ENCODE measurements at regions not wholly inside any gene's neighbourhood (a gene's known extent, or its start where the extent isn't known, plus 50 kb on each side); places are given as distances from the start of the nearest gene placed in this dataset.

DNA sequence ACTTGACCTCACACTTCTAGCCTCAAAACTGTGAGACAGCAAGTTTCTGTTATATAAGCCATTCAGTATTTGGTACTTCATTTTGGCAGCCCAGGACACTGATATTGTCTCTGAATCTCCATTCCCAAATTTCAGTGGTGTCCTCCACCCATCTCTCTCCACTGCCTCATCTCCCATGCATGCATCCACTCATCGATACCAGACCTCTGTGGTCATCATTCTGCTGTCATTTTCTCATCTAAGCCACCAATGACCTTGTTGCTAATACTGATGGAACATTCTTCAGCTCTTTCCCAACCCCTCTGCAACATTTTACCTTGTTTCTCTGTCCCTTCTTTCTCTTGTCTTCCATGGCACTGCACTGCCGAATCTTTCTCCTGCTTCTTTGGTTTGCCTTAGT lies 221.8 kb downstream of the SNX18 start:
- DNase-seq, result no peak

DNA sequence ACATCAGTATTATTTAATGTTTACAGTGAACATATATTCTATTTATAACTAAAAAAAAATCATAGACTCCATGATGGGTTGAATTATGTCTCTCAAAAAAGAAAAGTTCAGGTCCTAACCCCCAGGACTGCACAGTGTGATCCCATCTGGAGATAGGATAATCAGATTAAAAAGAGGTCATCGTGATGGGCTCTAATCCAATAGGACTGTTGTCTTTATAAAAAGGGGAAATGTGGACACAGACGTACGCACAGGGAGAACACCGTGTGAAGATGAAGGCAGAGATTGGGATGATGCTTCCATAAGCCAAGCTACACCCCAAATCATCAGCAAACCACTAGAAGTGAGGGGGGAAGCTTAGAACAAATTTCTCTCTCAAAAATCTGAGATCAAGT lies 221.4 kb downstream of the SNX18 start:
- no peak for DNase-seq

DNA sequence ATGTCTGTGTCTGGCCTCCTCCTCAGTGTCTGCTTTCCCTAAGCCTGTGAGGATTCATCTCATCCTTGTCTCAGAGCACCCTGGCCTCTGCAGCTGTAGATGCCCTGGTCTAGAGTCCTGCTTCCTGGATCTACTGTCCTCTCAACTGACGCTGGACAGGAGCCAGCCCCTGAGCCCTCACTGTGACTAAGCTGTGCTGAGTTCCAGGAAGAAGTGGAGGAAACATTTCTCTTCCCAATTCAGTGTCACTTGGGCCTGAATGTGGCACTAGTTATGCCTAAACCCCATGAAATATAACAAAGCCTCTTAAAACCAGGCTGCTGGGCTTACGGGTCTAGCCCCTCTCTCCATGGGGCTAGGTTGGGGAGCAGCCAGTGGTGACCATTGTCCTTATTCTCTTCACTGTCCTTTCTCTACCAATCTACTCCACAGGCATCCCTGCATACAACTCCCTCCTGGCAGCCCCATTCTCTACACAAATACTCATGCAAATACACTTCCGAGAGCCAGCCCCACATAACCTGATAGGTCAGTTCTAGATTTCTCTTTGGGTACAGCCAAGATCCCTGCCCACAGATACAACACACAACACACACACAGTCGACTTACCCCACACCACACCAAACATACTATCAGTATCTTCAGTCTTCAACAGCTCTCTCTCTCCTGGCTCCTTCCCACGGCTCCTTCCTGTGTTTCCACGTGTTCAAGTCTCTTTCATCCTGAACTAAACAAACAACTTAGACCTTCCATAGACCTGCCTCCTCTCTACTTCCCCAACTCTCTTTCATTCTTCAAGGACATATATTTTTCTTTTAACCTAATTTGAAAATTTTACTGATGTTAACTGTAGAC lies 220.8 kb downstream of the SNX18 start:
- DNase-seq, result peak; percentile 37

GRCh38 chr5:54736003-54736797 lies 218.6 kb downstream of the SNX18 start:
- no peak for DNase-seq

GRCh38 chr5:54733101-54733500 lies 215.5 kb downstream of the SNX18 start:
- DNase-seq, result no peak

DNA sequence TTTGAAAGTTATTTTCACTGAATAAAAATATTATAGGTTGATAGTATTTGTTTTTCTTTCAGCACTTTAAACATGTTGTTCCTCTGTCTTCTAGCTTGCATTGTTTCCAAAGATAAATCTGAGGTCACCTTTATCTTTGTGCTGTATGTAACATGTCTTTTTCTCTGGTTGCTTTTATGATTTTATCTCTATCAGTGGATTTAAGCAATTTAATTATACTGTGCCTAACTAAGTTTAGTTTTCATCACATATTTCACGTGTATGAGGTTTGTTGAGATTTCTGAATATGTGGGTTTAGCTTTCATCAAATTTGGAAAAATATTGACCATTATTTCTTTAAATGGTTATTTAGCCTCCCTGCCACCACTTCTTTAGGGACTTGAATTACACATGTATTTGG lies 214.5 kb downstream of the SNX18 start:
- DNase-seq, result no peak

GRCh38 chr5:54728588-54728915 lies 211.0 kb downstream of the SNX18 start:
- no peak for DNase-seq

- no peak for DNase-seq
Observed at GRCh38 chr5:54727874-54728587, 210.5 kb downstream of the SNX18 start.

DNA sequence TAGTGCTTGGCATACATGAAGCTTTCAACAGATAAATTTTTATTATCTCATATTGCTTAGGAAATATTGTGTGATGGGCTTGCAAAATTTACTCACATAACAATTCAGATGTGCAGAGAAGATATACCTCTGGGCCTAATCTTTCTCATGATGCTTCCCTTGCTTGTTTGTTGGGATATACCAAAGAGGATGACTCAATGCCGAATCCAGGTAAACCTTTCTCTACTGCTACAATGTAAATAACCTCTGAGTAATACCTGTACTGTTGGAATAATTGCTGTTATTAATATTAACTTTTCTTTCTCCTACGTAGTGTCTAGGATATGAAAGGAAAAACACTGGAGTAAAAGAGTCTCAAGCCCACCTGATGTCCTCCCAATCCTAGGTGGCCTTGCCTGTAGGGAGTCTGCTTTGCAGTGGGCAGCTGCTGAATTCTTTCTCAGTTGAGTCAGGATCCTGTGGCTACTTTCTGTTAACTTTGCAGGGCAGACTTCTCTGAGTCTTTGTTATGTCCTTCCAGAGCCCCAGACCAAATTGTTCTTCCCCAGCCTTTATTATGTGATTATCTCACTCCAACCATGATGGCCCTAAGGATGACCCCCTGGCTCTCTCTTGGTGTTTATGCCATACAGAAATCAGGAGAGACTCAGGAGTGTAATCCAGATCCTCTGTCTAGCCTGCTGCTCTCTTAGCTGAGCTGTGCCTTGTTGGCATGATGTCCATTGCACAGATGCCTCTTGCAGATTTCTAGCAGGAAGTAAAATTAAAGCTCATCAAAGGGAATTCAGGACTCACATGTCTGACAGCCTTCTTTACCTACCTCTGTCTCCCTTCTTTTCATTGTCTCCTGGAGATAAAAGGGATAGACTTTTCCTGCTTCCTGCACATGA lies 208.1 kb downstream of the SNX18 start:
- no peak for DNase-seq

- no peak for DNase-seq
Observed at GRCh38 chr5:54722846-54723433, 205.4 kb downstream of the SNX18 start.

DNA sequence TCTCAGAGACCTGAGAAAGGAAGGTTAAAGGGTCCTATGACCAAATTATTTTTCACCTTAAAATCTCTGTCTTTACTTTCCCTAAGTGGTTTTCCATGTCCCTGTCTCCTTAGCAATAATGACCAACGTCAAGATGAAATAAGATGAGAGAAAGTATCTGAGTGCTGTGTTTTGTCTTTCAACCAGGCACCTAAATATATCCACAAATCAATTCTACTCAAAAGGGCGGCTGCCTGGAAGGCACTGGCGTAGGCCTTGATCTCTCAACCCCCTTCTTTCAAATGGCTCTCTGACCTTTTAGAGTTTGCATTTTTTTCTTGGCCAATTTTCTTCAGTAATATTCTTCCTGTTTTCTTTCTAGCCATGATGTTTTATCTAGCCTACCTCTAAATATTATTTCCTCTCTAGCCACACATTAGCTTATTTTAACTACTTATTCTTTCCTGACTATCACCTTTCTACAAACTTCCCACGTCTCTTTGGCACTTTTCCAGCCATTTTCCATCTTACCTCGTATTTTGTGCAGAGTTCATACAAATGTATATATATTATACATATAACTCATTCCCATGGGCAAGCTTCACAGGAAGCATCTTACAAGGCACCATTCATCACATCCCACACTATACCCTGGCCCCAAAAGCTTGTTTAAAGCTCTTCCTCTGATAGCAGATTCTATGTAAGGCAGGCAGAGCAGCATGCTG lies 204.5 kb downstream of the SNX18 start:
- DNase-seq, result no peak

GRCh38 chr5:54721116-54721515 lies 203.6 kb downstream of the SNX18 start:
- no peak for DNase-seq

- DNase-seq, result no peak
Observed at GRCh38 chr5:54720341-54720740, 202.8 kb downstream of the SNX18 start.

- DNase-seq, result no peak
Observed at GRCh38 chr5:54719384-54720283, 202.1 kb downstream of the SNX18 start.

- DNase-seq, result peak; percentile 89
Observed at GRCh38 chr5:54718656-54719055, 201.1 kb downstream of the SNX18 start.

- no peak for DNase-seq
Observed at GRCh38 chr5:54717870-54718269, 200.3 kb downstream of the SNX18 start.

DNA sequence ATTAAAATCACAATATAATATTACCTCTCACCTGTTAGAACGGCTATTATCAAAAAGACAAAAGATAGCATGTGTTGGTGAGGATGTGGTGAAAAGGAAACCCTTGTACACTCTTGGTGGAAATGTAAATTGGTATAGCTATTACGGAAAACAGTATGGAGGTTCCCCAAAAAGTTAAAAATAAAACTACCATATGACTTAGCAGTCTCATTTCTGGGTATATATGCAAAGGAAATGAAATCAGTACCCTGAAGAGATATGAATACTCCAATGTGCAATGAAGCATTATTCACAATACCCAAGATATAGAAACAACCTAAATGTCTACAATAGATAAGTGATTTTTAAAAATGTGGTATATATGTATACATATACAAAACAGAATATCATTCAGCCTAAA lies 199.9 kb downstream of the SNX18 start:
- no peak for DNase-seq

DNA sequence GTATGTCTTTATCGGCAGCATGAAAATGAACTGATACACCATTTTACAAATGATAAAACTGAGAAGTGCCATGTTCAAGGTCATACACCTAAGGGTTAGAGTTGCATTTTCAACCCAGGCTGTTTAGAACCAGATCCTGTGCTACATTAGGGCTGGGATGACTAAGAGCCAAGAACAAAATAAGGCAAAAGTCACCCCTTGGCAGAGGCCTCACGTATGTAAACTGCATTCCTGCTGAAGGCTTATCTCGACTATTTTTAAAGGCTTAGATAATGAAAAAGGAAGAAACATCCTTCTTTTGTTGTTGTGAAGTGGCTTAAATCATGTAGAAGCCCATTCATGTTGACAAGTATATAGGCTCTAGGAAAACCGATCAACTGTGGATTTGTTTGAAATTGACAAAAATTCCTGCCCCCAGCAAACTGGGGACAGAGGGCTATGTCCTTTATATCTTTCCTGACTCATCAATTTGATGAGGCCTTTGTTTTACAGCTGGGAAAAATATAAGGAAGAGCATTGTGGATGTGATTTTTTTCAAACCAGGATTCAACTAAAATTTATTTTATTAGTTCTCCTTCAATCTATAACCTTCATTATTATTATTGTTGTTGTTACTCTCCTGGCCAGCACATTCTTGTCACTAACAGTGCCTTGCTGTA lies 196.5 kb downstream of the SNX18 start:
- DNase-seq, result no peak

- no peak for DNase-seq
Observed at GRCh38 chr5:54709096-54709495, 191.5 kb downstream of the SNX18 start.

DNA sequence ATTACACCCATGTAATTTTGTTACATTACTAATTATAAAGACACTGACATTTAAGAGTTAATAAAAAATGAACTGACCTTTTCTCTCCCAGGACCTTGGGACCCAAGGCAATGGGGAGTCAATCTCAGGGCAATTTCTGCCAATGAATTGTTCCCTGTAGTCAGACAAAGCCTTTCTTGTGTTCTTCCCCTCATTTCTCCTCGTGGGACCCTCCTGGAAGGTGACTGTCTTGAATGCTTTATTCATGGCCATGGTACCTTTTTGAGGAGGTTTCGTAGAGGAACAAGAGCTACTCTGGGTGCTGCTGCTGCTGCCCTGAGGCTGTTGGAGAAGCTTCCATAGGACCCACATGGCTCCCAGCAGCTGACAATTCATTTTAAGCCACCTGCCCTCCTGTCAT lies 190.3 kb downstream of the SNX18 start:
- DNase-seq, result no peak
